AG09319 (cell line): ENCODE measurements at regions not wholly inside any gene's neighbourhood (a gene's known extent, or its start where the extent isn't known, plus 50 kb on each side); places are given as distances from the start of the nearest gene placed in this dataset.

Experiments
- DNase-seq: peaks from one replicate; pipeline ENCODE4 v3.0.0-alpha.2; 2010; ENCODE audit warnings: low read depth; ENCODE audit errors: extremely low read depth
- CTCF ChIP-seq: IDR thresholded peaks from 2 replicates; pipeline ENCODE4 v1.5.1; 2011; ENCODE audit warnings: low read depth, mild to moderate bottlenecking, inconsistent platforms, low read length, moderate library complexity

- DNase-seq: no peak
- no peak for TF ChIP-seq CTCF
Observed at GRCh38 chr6:121959501-121959900, 440.0 kb upstream of the HSF2 start.

GRCh38 chr6:121961619-121962125, 437.8 kb upstream of the HSF2 start:
- DNase-seq: no peak
- TF ChIP-seq CTCF: no peak

- TF ChIP-seq CTCF: no peak
- no peak for DNase-seq
Observed at GRCh38 chr6:121963826-121964225, 435.6 kb upstream of the HSF2 start.

GRCh38 chr6:121965739-121966138, 433.7 kb upstream of the HSF2 start:
- peak; percentile 3 for DNase-seq
- TF ChIP-seq CTCF: no peak

GRCh38 chr6:121967631-121968030, 431.8 kb upstream of the HSF2 start:
- TF ChIP-seq CTCF: no peak
- DNase-seq: no peak

GRCh38 chr6:121971931-121972335, 427.5 kb upstream of the HSF2 start:
- TF ChIP-seq CTCF: no peak
- peak; percentile 4 for DNase-seq

GRCh38 chr6:121984956-121985355, 414.5 kb upstream of the HSF2 start:
- no peak for DNase-seq
- no peak for TF ChIP-seq CTCF
